ENCODE measurements at regions not wholly inside any gene's neighbourhood (a gene's known extent, or its start where the extent isn't known, plus 50 kb on each side); places are given as distances from the start of the nearest gene placed in this dataset.
"Not testable (repeated sequence)": the region's sequence is repeated elsewhere in the genome, so short reads cannot be mapped to it uniquely, and the experiment has no call there.

GRCh38 chr7:123329988-123330643, 130.3 kb upstream of the SLC13A1 start:
- Histone ChIP-seq H3K9ac (ENCODE audit: insufficient read depth in 1 of 2, low read length in 2 of 2) (no peak overlapping the region), H3K9me3 (ENCODE audit: control insufficient read depth in 4 of 4, insufficient read depth in 3 of 4, low read length in 3 of 4) (peaks cover 0 to 7% (median 2%) of the 10 kb centered on the region in 4 donors), H3K27me3 (ENCODE audit: control insufficient read depth in 3 of 3, insufficient read depth in 3 of 3, low read length in 2 of 3) (no peaks in the 10 kb centered on the region), H3K4me1 (ENCODE audit: control insufficient read depth in 5 of 5, insufficient read depth in 5 of 5, low read length in 5 of 5) (no peaks in the 10 kb centered on the region), H3K27ac (ENCODE audit: low read depth in 1 of 2, low read length in 1 of 2) (no peak overlapping the region), H3K36me3 (ENCODE audit: control insufficient read depth in 4 of 4, insufficient read depth in 4 of 4, low read length in 4 of 4) (no peaks in the 10 kb centered on the region), H3K4me3 (no peak overlapping the region)
- no peak for ATAC-seq (ENCODE audit: insufficient read depth, low FRiP score)
- no peak for DNase-seq
- TF ChIP-seq, protein P1, sequence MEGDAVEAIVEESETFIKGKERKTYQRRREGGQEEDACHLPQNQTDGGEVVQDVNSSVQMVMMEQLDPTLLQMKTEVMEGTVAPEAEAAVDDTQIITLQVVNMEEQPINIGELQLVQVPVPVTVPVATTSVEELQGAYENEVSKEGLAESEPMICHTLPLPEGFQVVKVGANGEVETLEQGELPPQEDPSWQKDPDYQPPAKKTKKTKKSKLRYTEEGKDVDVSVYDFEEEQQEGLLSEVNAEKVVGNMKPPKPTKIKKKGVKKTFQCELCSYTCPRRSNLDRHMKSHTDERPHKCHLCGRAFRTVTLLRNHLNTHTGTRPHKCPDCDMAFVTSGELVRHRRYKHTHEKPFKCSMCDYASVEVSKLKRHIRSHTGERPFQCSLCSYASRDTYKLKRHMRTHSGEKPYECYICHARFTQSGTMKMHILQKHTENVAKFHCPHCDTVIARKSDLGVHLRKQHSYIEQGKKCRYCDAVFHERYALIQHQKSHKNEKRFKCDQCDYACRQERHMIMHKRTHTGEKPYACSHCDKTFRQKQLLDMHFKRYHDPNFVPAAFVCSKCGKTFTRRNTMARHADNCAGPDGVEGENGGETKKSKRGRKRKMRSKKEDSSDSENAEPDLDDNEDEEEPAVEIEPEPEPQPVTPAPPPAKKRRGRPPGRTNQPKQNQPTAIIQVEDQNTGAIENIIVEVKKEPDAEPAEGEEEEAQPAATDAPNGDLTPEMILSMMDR (IDR thresholded peaks at IDR 0.05; ENCODE audit: control extremely low read depth, extremely low read depth) = no peak
- WGBS, 2 donors = 87 to 95% methylated on average over 4 of the region's 4 CpGs

- 77 to 88% methylated on average over 1 of the region's 1 CpG for WGBS, 2 donors
- H3K9me3 ChIP-seq (ENCODE audit: control insufficient read depth in 4 of 4, insufficient read depth in 3 of 4, low read length in 3 of 4) = peaks cover 0 to 14% (median 7%) of the 10 kb centered on the region in 4 donors
- H3K36me3 ChIP-seq (ENCODE audit: control insufficient read depth in 4 of 4, insufficient read depth in 4 of 4, low read length in 4 of 4) = no peaks in the 10 kb centered on the region
- ATAC-seq (ENCODE audit: insufficient read depth, low FRiP score) (no peak), DNase-seq (no peak)
- TF ChIP-seq, protein P1 (IDR thresholded peaks at IDR 0.05; ENCODE audit: control extremely low read depth, extremely low read depth) = no peak
- H3K4me3 ChIP-seq = no peak overlapping the region
- H3K27ac ChIP-seq (ENCODE audit: low read depth in 1 of 2, low read length in 1 of 2) = no peak overlapping the region
- H3K4me1 ChIP-seq (ENCODE audit: control insufficient read depth in 5 of 5, insufficient read depth in 5 of 5, low read length in 5 of 5) = no peaks in the 10 kb centered on the region
- H3K9ac ChIP-seq (ENCODE audit: insufficient read depth in 1 of 2, low read length in 2 of 2) = no peak overlapping the region
- H3K27me3 ChIP-seq (ENCODE audit: control insufficient read depth in 3 of 3, insufficient read depth in 3 of 3, low read length in 2 of 3) = no peaks in the 10 kb centered on the region
Observed at GRCh38 chr7:123327661-123328060, 127.9 kb upstream of the SLC13A1 start.

- no peaks in the 10 kb centered on the region for H3K4me1 ChIP-seq (ENCODE audit: control insufficient read depth in 5 of 5, insufficient read depth in 5 of 5, low read length in 5 of 5)
- no peaks in the 10 kb centered on the region for H3K36me3 ChIP-seq (ENCODE audit: control insufficient read depth in 4 of 4, insufficient read depth in 4 of 4, low read length in 4 of 4)
- 60 to 61% methylated on average over 2 of the region's 2 CpGs for WGBS, 2 donors
- H3K9me3 ChIP-seq (ENCODE audit: control insufficient read depth in 4 of 4, insufficient read depth in 3 of 4, low read length in 3 of 4) = peaks cover 0 to 13% (median 5%) of the 10 kb centered on the region in 4 donors
- no peak overlapping the region for H3K4me3 ChIP-seq
- no peaks in the 10 kb centered on the region for H3K27me3 ChIP-seq (ENCODE audit: control insufficient read depth in 3 of 3, insufficient read depth in 3 of 3, low read length in 2 of 3)
- DNase-seq (no peak), ATAC-seq (ENCODE audit: insufficient read depth, low FRiP score) (no peak)
- TF ChIP-seq, protein P1 (IDR thresholded peaks at IDR 0.05; ENCODE audit: control extremely low read depth, extremely low read depth) = no peak
- no peak overlapping the region for H3K9ac ChIP-seq (ENCODE audit: insufficient read depth in 1 of 2, low read length in 2 of 2)
- H3K27ac ChIP-seq (ENCODE audit: low read depth in 1 of 2, low read length in 1 of 2) = no peak overlapping the region
Observed at GRCh38 chr7:123324283-123324682, 124.5 kb upstream of the SLC13A1 start.

GRCh38 chr7:123323689-123324088, 123.9 kb upstream of the SLC13A1 start:
- no peaks in the 10 kb centered on the region for H3K36me3 ChIP-seq (ENCODE audit: control insufficient read depth in 4 of 4, insufficient read depth in 4 of 4, low read length in 4 of 4)
- no peaks in the 10 kb centered on the region for H3K4me1 ChIP-seq (ENCODE audit: control insufficient read depth in 5 of 5, insufficient read depth in 5 of 5, low read length in 5 of 5)
- no peak overlapping the region for H3K9ac ChIP-seq (ENCODE audit: insufficient read depth in 1 of 2, low read length in 2 of 2)
- H3K9me3 ChIP-seq (ENCODE audit: control insufficient read depth in 4 of 4, insufficient read depth in 3 of 4, low read length in 3 of 4) = peaks cover 0 to 13% (median 5%) of the 10 kb centered on the region in 4 donors
- H3K4me3 ChIP-seq = no peak overlapping the region
- TF ChIP-seq, protein P1 (IDR thresholded peaks at IDR 0.05; ENCODE audit: control extremely low read depth, extremely low read depth) = no peak
- H3K27me3 ChIP-seq (ENCODE audit: control insufficient read depth in 3 of 3, insufficient read depth in 3 of 3, low read length in 2 of 3) = no peaks in the 10 kb centered on the region
- ATAC-seq (ENCODE audit: insufficient read depth, low FRiP score) (no peak), DNase-seq (no peak)
- no peak overlapping the region for H3K27ac ChIP-seq (ENCODE audit: low read depth in 1 of 2, low read length in 1 of 2)

DNA sequence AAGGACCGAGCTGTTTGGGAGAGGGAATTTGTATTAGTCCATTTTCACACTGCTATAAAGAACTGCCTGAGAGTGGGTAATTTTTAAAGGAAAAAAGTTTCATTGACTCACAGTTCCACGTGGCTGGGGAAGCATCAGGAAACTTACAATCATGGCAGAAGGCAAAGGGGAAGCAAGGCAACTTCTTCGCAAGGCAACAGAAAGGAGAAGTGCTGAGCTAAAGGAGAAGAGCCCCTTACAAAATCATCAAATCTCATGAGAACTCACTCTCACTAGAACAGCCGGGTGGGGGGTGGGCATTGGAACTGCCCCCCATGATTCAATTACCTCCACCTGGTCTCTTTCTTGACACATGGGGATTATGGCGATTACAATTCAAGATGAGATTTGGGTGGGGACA, 121.8 kb upstream of the SLC13A1 start:
- H3K9ac ChIP-seq (ENCODE audit: insufficient read depth in 1 of 2, low read length in 2 of 2); ATAC-seq (ENCODE audit: insufficient read depth, low FRiP score); H3K27ac ChIP-seq (ENCODE audit: low read depth in 1 of 2, low read length in 1 of 2); H3K4me3 ChIP-seq; H3K36me3 ChIP-seq (ENCODE audit: control insufficient read depth in 4 of 4, insufficient read depth in 4 of 4, low read length in 4 of 4); DNase-seq; H3K27me3 ChIP-seq (ENCODE audit: control insufficient read depth in 3 of 3, insufficient read depth in 3 of 3, low read length in 2 of 3); H3K4me1 ChIP-seq (ENCODE audit: control insufficient read depth in 5 of 5, insufficient read depth in 5 of 5, low read length in 5 of 5): not testable (repeated sequence)
- 79% methylated on average over 5 of the region's 5 CpGs for WGBS, 2 donors
- H3K9me3 ChIP-seq (ENCODE audit: control insufficient read depth in 4 of 4, insufficient read depth in 3 of 4, low read length in 3 of 4) = peaks cover 0 to 13% (median 5%) of the 10 kb centered on the region in 4 donors

Data from lung (tissue), 11 donors.